Esophagus muscularis mucosa (tissue), 4 donors: ENCODE measurements at regions not wholly inside any gene's neighbourhood (a gene's known extent, or its start where the extent isn't known, plus 50 kb on each side); places are given as distances from the start of the nearest gene placed in this dataset.

Source experiments
- CTCF ChIP-seq, 3 experiments: fragments of 200-600 bp in 2 of 3; fragments of 450-650 bp in 1 of 3; sonication (generic) in 2 of 3; IDR thresholded peaks; one replicate each; pipeline ENCODE4 v1.5.1; 2017 to 2019; ENCODE audit warnings: antibody characterized with exemption in 3 of 3, mild to moderate bottlenecking in 2 of 3, moderate library complexity in 1 of 3
- EP300 ChIP-seq: sonication (generic); formaldehyde crosslinking; IDR thresholded peaks from one replicate; pipeline ENCODE4 v1.6.1; 2017; ENCODE audit warnings: antibody characterized with exemption
- POLR2A ChIP-seq: fragments of 450-650 bp; IDR thresholded peaks from one replicate; pipeline ENCODE4 v1.6.1; 2017; ENCODE audit warnings: antibody characterized with exemption, moderate library complexity, mild to moderate bottlenecking, low read depth
- POLR2AphosphoS5 ChIP-seq, 2 donors: sonication (generic); formaldehyde crosslinking; IDR thresholded peaks; one replicate each; pipeline ENCODE4 v1.6.1; 2017; ENCODE audit warnings: antibody characterized with exemption in 2 of 2

GRCh38 chr13:29901710-29902631, 51.6 kb upstream of the UBL3 start:
- TF ChIP-seq CTCF (IDR thresholded peaks at IDR 0.05): no peak
- no peak for TF ChIP-seq POLR2A
- TF ChIP-seq EP300: no peak
- TF ChIP-seq POLR2AphosphoS5 (IDR thresholded peaks at IDR 0.05): no peak
